ENCODE measurements at regions not wholly inside any gene's neighbourhood (a gene's known extent, or its start where the extent isn't known, plus 50 kb on each side); places are given as distances from the start of the nearest gene placed in this dataset.

DNA sequence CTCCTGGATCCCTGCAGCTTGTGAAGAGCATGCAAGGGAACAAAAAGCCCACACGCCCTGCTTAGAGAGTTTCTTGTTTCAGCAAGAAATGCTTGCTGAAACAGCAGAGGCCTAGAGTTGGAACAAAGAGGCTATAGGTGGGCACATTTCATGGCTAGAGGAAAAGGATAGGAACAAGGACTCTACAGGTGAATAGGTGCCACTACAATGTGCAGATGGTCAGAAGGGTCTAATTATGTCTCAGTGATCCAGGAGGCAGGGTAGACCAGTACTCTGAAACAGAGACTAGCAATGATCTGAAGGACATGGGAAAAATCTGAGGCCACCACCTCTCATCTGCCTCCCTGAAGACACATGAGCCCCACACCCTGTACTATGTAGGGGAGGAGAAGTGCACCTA is 609.0 kb downstream of the REEP3 start:
- Histone ChIP-seq H3K27ac (no peak overlapping the region), H3K4me3 (no peak overlapping the region), H3K4me1 (replicated peaks in 1 of 2) (no peaks in the 10 kb centered on the region)
- ATAC-seq (replicated peaks in 6 of 8): no peak
- WGBS, 10 experiments: 20 to 100% (median 85%) methylated on average over 1 of the region's 1 CpG; no CpG with 5 or more reads in 4 of the 10 experiments
- in situ Hi-C loops (cut with MboI; ENCODE audit: low pct_unique_long_range_greater_than_20kb in 2 of 9, low sequenced_read_pairs in 9 of 9, unreplicated experiment in 9 of 9): no loop called here

DNA sequence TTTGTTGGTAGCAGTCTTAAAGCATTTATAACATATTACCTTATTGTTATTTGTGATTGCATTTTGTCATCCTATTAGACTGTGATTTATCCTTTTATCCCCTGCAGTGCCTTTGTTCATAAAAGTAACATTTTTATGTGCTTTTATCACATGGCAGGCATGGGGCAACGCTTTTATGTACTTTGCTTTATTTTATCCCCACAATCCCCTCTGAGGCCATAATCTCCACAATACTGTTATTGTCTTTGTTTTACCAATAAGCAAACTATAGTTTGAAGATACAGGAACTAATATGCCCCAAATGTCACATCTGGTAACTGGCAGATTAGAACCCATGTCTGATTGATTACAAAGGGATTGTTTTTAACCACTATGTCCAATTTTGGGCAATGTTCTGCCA is 613.5 kb downstream of the REEP3 start:
- in situ Hi-C loops (cut with MboI; ENCODE audit: low pct_unique_long_range_greater_than_20kb in 2 of 9, low sequenced_read_pairs in 9 of 9, unreplicated experiment in 9 of 9): no loop called here
- ATAC-seq (replicated peaks in 6 of 8): no peak
- Histone ChIP-seq H3K27ac (no peak overlapping the region), H3K4me3 (no peak overlapping the region), H3K4me1 (replicated peaks in 1 of 2) (no peaks in the 10 kb centered on the region)
- WGBS, 10 experiments: 10 to 100% (median 78%) methylated on average over 1 of the region's 1 CpG; no CpG with 5 or more reads in 1 of the 10 experiments

DNA sequence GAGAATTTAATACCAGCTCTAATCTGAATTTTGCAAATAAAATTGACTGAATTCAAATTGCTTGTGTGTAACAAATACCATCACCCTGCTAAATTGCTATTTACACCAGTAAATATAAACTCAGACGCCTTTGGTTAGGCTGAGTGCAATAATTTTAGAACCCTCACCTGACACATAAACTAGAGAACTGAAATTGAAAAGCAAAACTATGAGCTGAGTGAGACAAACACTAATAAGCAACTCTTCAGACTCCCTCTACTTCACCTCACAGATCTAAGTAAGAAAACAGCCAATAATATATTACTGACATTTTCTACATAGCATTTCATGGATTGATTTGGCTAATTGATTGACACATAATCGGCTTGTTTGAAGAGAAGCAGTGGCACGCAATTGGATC is 621.2 kb downstream of the REEP3 start:
- in situ Hi-C loops (cut with MboI; ENCODE audit: low pct_unique_long_range_greater_than_20kb in 2 of 9, low sequenced_read_pairs in 9 of 9, unreplicated experiment in 9 of 9): no loop called here

DNA sequence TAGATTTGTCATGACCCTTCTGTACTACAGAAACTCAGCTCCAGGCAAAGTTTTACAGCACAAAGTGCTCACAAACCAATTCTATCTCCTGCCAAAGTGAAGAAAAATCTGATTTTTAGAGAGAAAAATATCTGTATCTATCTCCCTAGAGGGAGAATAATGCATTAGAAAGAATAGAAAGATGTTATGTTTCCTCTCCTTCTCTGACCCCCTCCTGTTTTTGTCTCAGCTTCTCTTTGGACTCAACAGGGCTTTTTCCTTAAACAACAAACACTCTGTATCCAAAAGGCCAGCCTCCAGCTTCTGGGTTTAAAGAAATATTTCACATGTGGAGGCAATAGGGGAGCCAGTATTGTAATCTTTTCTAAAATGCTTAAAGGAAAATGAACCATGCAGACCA is 627.4 kb downstream of the REEP3 start:
- in situ Hi-C loops (cut with MboI; ENCODE audit: low pct_unique_long_range_greater_than_20kb in 2 of 9, low sequenced_read_pairs in 9 of 9, unreplicated experiment in 9 of 9): no loop called here
- no peak for ATAC-seq (replicated peaks in 6 of 8)
- Histone ChIP-seq H3K27ac (no peak overlapping the region), H3K4me3 (no peak overlapping the region), H3K4me1 (replicated peaks in 1 of 2) (no peaks in the 10 kb centered on the region)

More for the DNA sequence above, 621.2 kb downstream of the REEP3 start:
- WGBS, 10 experiments: 0 to 100% (median 50%) methylated on average over 1 to 3 of the region's 3 CpGs; no CpG with 5 or more reads in 3 of the 10 experiments
- Histone ChIP-seq H3K27ac (no peak overlapping the region), H3K4me3 (no peak overlapping the region), H3K4me1 (replicated peaks in 1 of 2) (no peaks in the 10 kb centered on the region)
- no peak for ATAC-seq (replicated peaks in 6 of 8)

DNA sequence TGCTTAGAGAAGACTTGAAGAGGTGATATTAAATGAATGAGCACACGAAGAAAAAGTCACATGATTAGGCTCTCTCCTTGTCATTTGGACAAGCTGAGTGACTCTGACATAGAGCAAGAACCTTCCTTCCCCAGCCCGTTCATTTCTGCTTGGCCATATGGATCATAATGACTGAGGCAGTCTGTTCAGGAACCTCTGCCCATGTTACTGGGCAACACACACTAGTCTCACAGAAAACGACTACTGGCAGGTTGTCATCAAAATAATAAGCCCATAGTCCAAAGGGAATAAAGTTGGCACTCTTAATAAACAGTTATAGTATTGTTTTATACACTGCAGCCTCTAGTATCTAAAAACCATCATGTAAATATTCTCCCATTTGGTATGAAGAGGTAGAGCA is 635.0 kb downstream of the REEP3 start:
- 0 to 83% (median 49%) methylated on average over 1 to 3 of the region's 3 CpGs; no CpG with 5 or more reads in 4 of the 10 experiments for WGBS, 10 experiments
- Histone ChIP-seq H3K4me1 (replicated peaks in 1 of 2) (no peaks in the 10 kb centered on the region), H3K27ac (no peak overlapping the region), H3K4me3 (no peak overlapping the region)
- in situ Hi-C loops (cut with MboI; ENCODE audit: low pct_unique_long_range_greater_than_20kb in 2 of 9, low sequenced_read_pairs in 9 of 9, unreplicated experiment in 9 of 9): no loop called here
- ATAC-seq (replicated peaks in 6 of 8): no peak

DNA sequence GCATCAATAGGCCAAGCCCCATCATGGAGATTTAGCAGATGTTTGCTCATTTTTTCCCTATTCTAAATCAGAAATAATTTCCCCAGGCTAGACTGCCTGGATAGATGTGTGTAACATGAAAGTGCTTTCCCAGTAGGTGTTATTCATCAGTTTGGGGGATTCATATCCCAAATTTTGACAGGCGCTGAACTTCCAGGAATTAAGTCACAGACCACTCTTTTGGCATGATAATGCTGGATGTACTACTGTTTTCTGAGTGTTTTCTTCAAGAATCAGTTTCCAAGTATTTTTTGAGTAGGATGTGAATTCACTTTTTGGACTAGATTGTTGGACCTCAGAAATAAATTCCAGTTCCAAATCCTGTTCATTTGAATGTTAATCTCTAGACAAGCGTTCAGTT is 637.4 kb downstream of the REEP3 start:
- no peak for ATAC-seq (replicated peaks in 6 of 8)
- in situ Hi-C loops (cut with MboI; ENCODE audit: low pct_unique_long_range_greater_than_20kb in 2 of 9, low sequenced_read_pairs in 9 of 9, unreplicated experiment in 9 of 9): no loop called here
- Histone ChIP-seq H3K4me3 (no peak overlapping the region), H3K27ac (no peak overlapping the region), H3K4me1 (replicated peaks in 1 of 2) (no peaks in the 10 kb centered on the region)
- WGBS, 10 experiments: 6 to 100% (median 76%) methylated on average over 1 to 2 of the region's 2 CpGs; no CpG with 5 or more reads in 2 of the 10 experiments

DNA sequence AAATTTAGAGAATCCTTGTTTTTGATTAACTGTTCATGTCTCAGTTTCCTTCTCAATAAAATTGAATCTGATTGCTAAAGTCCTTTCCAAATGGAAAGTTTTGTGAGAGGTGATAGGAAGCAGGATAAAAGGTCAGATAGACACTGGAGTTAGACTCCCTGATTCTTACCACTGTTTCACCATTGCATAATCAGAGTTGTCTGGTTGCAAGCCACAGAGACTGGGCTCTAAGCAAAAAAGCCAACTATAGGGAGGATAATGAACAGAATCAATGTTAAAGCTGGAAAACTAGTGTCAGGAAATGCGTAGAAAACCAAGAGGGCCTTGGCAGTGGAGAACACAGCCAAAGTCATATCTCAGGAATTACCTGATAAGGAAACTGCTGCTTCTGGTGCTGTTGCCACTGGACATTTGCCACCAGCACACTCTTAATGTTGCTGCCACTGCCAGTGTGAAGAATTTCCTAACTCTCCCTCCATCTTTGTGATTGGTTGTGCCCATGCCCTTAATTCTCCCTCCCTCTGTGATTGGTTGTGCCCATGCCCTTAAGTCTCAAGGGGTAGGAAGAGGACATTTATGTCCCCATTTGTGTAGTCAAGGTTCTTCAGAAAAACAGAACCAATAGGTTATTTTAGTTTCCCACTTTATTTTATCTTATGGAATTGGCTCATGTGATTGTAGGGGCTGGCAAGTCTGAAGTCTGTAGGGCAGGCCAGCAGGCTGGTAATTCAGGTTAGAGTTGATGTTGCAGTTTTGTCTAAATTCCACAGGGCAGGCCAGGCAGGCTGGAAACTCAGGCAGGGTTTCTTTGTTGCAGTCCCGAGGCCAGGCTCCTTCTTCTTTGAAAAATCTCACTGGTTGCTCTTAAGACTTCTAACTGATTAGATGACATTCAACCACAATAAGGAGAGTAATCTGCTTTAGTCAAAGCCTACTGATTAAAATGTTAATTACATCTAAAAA is 639.0 kb downstream of the REEP3 start:
- Histone ChIP-seq H3K4me1 (replicated peaks in 1 of 2) (no peaks in the 10 kb centered on the region), H3K27ac (no peak overlapping the region), H3K4me3 (no peak overlapping the region)
- in situ Hi-C loops (cut with MboI; ENCODE audit: low pct_unique_long_range_greater_than_20kb in 2 of 9, low sequenced_read_pairs in 9 of 9, unreplicated experiment in 9 of 9): no loop called here
- WGBS, 10 experiments: 0 to 85% (median 45%) methylated on average over 1 to 2 of the region's 2 CpGs; no CpG with 5 or more reads in 4 of the 10 experiments
- ATAC-seq (replicated peaks in 6 of 8): no peak

DNA sequence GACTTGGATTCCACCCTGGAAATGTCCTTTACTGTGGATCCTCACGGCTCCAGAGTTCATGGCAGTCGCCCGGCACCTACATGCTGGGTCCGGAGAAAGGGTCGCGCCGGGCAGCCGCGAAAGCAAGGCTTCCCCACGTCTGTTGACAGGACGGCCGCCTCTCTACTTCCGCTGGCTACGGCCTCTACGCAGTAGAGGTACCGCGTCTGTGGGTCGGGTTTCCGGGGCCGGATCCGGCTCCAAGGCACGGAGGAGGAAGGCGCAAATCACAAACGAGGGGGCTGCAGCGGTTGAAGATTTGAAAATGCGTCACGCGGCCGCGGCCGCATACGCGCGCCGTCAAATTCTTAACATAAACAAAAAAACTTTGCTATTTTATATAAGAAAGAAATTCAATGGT is 649.6 kb downstream of the REEP3 start:
- WGBS, 10 experiments: 70 to 100% (median 89%) methylated on average over 2 to 25 of the region's 35 CpGs; no CpG with 5 or more reads in 1 of the 10 experiments
- no peak overlapping the region for H3K4me3 ChIP-seq
- no peak for ATAC-seq (replicated peaks in 6 of 8)
- in situ Hi-C loops (cut with MboI; ENCODE audit: low pct_unique_long_range_greater_than_20kb in 2 of 9, low sequenced_read_pairs in 9 of 9, unreplicated experiment in 9 of 9): no loop called here
- H3K27ac ChIP-seq: no peak overlapping the region
- H3K4me1 ChIP-seq (replicated peaks in 1 of 2): peaks cover 0 to 3% of the 10 kb centered on the region in 2 donors

DNA sequence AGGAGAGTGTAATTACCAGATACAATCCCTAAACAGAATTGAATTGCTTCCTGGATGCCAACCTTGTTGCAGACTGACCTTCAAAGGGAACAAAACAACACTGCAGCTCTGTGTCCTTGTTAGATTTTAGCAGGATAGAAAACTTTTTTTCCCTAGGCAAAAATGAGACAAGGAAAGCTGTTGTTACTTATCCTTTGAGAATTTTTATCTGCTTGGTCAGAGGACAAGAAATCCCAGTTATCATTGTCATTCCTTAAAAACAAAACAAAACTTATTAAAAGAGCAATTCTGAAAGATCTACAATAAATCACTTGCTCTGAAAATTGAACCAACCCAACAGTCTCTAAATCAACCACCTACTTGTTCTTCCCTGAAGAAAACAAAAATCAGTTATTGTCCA is 652.6 kb downstream of the REEP3 start:
- no peak overlapping the region for H3K27ac ChIP-seq
- H3K4me1 ChIP-seq (replicated peaks in 1 of 2): peaks cover 0 to 3% of the 10 kb centered on the region in 2 donors
- H3K4me3 ChIP-seq: no peak overlapping the region
- in situ Hi-C loops (cut with MboI; ENCODE audit: low pct_unique_long_range_greater_than_20kb in 2 of 9, low sequenced_read_pairs in 9 of 9, unreplicated experiment in 9 of 9): no loop called here
- no peak for ATAC-seq (replicated peaks in 6 of 8)

DNA sequence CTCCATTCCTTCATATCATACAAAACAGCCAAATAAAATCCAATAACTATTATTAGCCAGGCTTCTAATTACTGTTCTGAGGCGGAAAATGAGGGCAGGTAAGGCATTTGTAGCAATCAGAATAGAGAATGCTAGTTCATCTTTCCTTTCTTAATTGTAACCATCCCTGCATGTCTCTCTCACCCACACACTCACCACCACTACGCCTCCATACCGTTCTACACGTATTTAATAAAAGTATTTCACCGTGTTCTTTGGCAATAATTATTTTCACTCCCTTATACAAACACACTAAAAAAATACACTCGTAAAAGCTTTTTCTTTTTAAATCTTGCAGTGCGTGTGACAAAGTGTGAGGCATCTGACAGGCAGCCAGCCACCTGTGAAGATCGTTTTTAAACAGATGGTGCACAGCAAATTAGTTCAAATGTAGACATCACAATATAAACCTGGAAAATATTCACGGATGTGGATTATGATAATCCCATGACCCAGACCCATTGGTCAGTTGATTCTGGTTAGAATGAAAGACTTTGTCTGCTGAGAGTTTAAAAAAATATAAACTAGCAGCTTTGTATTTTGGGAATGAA is 653.6 kb downstream of the REEP3 start:
- no peak overlapping the region for H3K4me3 ChIP-seq
- in situ Hi-C loops (cut with MboI; ENCODE audit: low pct_unique_long_range_greater_than_20kb in 2 of 9, low sequenced_read_pairs in 9 of 9, unreplicated experiment in 9 of 9): no loop called here
- no peak overlapping the region for H3K27ac ChIP-seq
- no peak for ATAC-seq (replicated peaks in 6 of 8)
- WGBS, 10 experiments: 1 to 100% (median 81%) methylated on average over 5 to 9 of the region's 9 CpGs; no CpG with 5 or more reads in 1 of the 10 experiments
- peaks cover 0 to 3% of the 10 kb centered on the region in 2 donors for H3K4me1 ChIP-seq (replicated peaks in 1 of 2)

DNA sequence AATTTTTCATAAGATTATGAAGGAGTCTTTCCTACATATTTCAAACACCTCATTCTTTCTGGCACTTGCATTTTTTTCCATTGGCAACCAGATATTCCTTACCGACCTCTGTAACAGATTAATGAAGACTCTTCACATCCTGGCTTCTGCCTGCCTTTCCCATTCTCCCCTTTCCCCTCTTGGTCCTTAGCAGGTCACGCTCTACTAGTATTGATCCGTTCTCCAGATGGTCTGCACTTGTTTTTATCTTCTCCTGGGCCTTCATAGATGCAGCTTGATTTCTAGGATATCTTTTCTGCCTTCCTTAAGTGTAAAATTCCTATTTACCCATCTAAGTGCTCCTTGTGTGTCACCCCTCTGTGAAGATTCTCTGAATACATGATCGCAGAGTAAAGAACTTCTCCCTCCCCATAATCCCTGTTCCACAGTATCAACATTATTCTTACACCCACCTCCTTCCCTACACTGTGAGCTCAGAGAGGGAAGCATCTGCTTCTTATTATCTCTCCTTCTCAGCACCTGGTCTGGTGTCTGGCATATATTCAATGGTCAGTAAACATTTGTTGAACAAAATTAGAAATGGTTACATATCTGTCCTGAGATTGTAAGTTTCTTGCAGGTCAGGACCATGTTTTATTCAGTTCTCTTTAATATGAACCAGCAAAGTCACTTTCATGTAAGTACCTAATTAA is 654.2 kb downstream of the REEP3 start:
- H3K27ac ChIP-seq: no peak overlapping the region
- in situ Hi-C loops (cut with MboI; ENCODE audit: low pct_unique_long_range_greater_than_20kb in 2 of 9, low sequenced_read_pairs in 9 of 9, unreplicated experiment in 9 of 9): no loop called here
- WGBS, 10 experiments: 0 to 92% (median 79%) methylated on average over 2 to 4 of the region's 4 CpGs; no CpG with 5 or more reads in 2 of the 10 experiments
- ATAC-seq (replicated peaks in 6 of 8): peak in 1 of 8 experiments; percentile 23
- no peak overlapping the region for H3K4me3 ChIP-seq
- peaks cover 0 to 3% of the 10 kb centered on the region in 2 donors for H3K4me1 ChIP-seq (replicated peaks in 1 of 2)

DNA sequence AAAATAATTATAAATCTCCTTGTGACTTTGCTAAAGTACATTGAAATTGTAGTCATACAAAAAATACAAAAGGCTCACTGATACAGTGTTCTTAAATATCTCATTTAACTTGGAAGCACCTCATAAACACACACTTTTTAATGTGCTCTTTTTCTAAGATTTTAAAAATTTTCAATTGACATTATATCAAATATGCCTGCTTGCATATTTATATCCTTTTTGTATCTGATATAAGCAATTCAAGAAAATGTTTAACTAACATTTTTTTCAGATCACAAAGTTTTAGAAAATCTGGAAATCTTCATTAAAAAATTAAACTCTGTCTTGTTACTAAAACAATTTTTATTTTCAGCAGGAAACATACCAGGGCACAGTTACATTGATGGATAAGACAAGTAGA is 661.5 kb downstream of the REEP3 start:
- in situ Hi-C loops (cut with MboI; ENCODE audit: low pct_unique_long_range_greater_than_20kb in 2 of 9, low sequenced_read_pairs in 9 of 9, unreplicated experiment in 9 of 9): no loop called here
- Histone ChIP-seq H3K27ac (no peak overlapping the region), H3K4me3 (no peak overlapping the region), H3K4me1 (replicated peaks in 1 of 2) (no peaks in the 10 kb centered on the region)
- ATAC-seq (replicated peaks in 6 of 8): no peak

DNA sequence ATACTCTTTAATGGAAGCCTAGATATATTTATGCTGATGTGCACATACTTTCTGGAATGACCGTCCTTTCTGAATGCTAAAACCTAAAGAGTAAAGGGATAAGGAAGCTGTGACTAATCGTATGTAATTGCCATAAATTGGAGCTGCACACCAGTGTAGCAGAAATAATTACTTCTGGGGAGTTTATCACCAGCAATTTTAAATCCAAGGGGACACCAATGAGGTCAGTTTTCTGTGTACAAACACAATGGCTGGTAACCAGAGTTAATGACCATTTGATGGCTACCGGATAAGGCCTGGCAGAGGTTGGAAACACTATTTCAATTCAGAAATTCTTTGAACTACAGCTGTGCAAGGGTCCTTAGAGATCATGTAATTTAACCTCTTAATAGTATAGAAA is 670.1 kb downstream of the REEP3 start:
- WGBS, 10 experiments: 13 to 86% (median 38%) methylated on average over 1 to 3 of the region's 3 CpGs

More for the DNA sequence above, 670.1 kb downstream of the REEP3 start:
- in situ Hi-C loops (cut with MboI; ENCODE audit: low pct_unique_long_range_greater_than_20kb in 2 of 9, low sequenced_read_pairs in 9 of 9, unreplicated experiment in 9 of 9): no loop called here
- Histone ChIP-seq H3K27ac (no peak overlapping the region), H3K4me3 (no peak overlapping the region), H3K4me1 (replicated peaks in 1 of 2) (peaks cover 0 to 15% of the 10 kb centered on the region in 2 donors)
- peak in 5 of 8 experiments; percentile 47 to 92 (median 63) for ATAC-seq (replicated peaks in 6 of 8)

All from motor neuron (in vitro differentiated cells).